ENCODE measurements at regions not wholly inside any gene's neighbourhood (a gene's known extent, or its start where the extent isn't known, plus 50 kb on each side); places are given as distances from the start of the nearest gene placed in this dataset.

GRCh38 chr2:37550190-37550589, 121.3 kb downstream of the CDC42EP3 start:
- TF ChIP-seq CTCF (IDR thresholded peaks at IDR 0.05) = no peak
- no peak for TF ChIP-seq POLR2A (IDR thresholded peaks at IDR 0.05)
